NB4 (cell line): ENCODE measurements at regions not wholly inside any gene's neighbourhood (a gene's known extent, or its start where the extent isn't known, plus 50 kb on each side); places are given as distances from the start of the nearest gene placed in this dataset.

ENCODE experiments used
- POLR2A ChIP-seq: IDR thresholded peaks from 2 replicates; pipeline ENCODE4 v1.6.1; 2011; ENCODE audit warnings: mild to moderate bottlenecking; ENCODE audit not compliant: insufficient read length; ENCODE audit errors: extremely low read depth
- TF ChIP-seq, protein P1 (sequence below): IDR thresholded peaks from one replicate; pipeline ENCODE4 v1.5.1; 2012; ENCODE audit warnings: low read depth, low read length

- TF ChIP-seq, protein P1, sequence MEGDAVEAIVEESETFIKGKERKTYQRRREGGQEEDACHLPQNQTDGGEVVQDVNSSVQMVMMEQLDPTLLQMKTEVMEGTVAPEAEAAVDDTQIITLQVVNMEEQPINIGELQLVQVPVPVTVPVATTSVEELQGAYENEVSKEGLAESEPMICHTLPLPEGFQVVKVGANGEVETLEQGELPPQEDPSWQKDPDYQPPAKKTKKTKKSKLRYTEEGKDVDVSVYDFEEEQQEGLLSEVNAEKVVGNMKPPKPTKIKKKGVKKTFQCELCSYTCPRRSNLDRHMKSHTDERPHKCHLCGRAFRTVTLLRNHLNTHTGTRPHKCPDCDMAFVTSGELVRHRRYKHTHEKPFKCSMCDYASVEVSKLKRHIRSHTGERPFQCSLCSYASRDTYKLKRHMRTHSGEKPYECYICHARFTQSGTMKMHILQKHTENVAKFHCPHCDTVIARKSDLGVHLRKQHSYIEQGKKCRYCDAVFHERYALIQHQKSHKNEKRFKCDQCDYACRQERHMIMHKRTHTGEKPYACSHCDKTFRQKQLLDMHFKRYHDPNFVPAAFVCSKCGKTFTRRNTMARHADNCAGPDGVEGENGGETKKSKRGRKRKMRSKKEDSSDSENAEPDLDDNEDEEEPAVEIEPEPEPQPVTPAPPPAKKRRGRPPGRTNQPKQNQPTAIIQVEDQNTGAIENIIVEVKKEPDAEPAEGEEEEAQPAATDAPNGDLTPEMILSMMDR, result no peak
- TF ChIP-seq POLR2A, result no peak
Observed at GRCh38 chr1:222256058-222256457, 291.8 kb downstream of the HHIPL2 start.
